PC-9 (cell line): ENCODE measurements at regions not wholly inside any gene's neighbourhood (a gene's known extent, or its start where the extent isn't known, plus 50 kb on each side); places are given as distances from the start of the nearest gene placed in this dataset.
A peak's percentile ranks its signal among the peaks of the same experiment; 100 is the strongest.

ENCODE experiments used
- BruUV-seq: library from RNA; stranded (reverse); fragments of 400-500 nt; replicated peaks from 2 replicates; lab custom pipeline; 2021; lab: Mats Ljungman, UMichigan
- CTCF ChIA-PET: fragments of 300-600 bp; sonication (Branson Sonifier 250); formaldehyde crosslinking; loops from one replicate; lab custom pipeline; 2022; ENCODE audit warnings: antibody characterized with exemption; lab: Charles Lee
- POLR2A ChIA-PET: fragments of 300-600 bp; sonication (Branson Sonifier 250); formaldehyde crosslinking; loops from one replicate; lab custom pipeline; 2022; ENCODE audit warnings: antibody characterized with exemption; ENCODE audit not compliant: unreplicated experiment; lab: Charles Lee
- DNase-seq, 2 experiments: peaks; one replicate each; pipeline versions ENCODE4 v3.0.0 to v3.0.0-alpha.2; 2015 to 2022; ENCODE audit warnings: mixed read lengths in 1 of 2
- H2AFZ ChIP-seq: fragments of 200-600 bp; sonication (generic); 2 replicates; pipeline ENCODE4 v1.8.1; 2017; ENCODE audit warnings: antibody characterized with exemption
- H3F3A ChIP-seq: fragments of 200-600 bp; sonication (generic); 2 replicates; pipeline ENCODE4 v1.8.1; 2017; ENCODE audit warnings: antibody characterized with exemption, mild to moderate bottlenecking, low read depth; ENCODE audit not compliant: insufficient read depth
- H3K27ac ChIP-seq: fragments of 200-600 bp; sonication (generic); 2 replicates; pipeline ENCODE4 v1.6.1; 2016; ENCODE audit warnings: mixed run types
- H3K27me3 ChIP-seq: fragments of 200-600 bp; sonication (generic); 2 replicates; pipeline ENCODE4 v1.6.1; 2016; ENCODE audit warnings: low read depth, mixed run types; ENCODE audit not compliant: insufficient read depth
- H3K36me3 ChIP-seq: fragments of 200-600 bp; sonication (generic); 2 replicates; pipeline ENCODE4 v1.6.1; 2016; ENCODE audit warnings: low read depth, mixed run types
- H3K4me1 ChIP-seq: fragments of 200-600 bp; sonication (generic); replicated peaks from 2 replicates; pipeline ENCODE4 v1.6.1; 2016; ENCODE audit warnings: mixed run types; ENCODE audit not compliant: insufficient read depth
- H3K4me2 ChIP-seq: fragments of 200-600 bp; sonication (generic); 2 replicates; pipeline ENCODE4 v1.6.1; 2017; ENCODE audit warnings: mixed run types
- H3K4me3 ChIP-seq: fragments of 200-600 bp; sonication (generic); 2 replicates; pipeline ENCODE4 v1.6.1; 2016; ENCODE audit warnings: mixed run types
- H3K79me2 ChIP-seq: fragments of 200-600 bp; sonication (generic); 2 replicates; pipeline ENCODE4 v1.6.1; 2017; ENCODE audit warnings: low read depth, mixed run types
- H3K9me2 ChIP-seq: fragments of 200-600 bp; sonication (generic); 2 replicates; pipeline ENCODE4 v1.8.1; 2017; ENCODE audit warnings: mild to moderate bottlenecking; ENCODE audit not compliant: insufficient read depth
- H3K9me3 ChIP-seq: fragments of 200-600 bp; sonication (generic); 2 replicates; pipeline ENCODE4 v1.8.1; 2016; ENCODE audit warnings: low read depth; ENCODE audit not compliant: insufficient read depth
- H4K20me1 ChIP-seq: fragments of 200-600 bp; sonication (generic); 2 replicates; pipeline ENCODE4 v1.8.1; 2017; ENCODE audit not compliant: insufficient read depth
- CTCF ChIP-seq: fragments of 200-600 bp; sonication (generic); conservative IDR thresholded peaks from 2 replicates; pipeline ENCODE4 v1.6.1; 2017; ENCODE audit warnings: mixed run types, antibody characterized with exemption, mild to moderate bottlenecking, moderate library complexity
- EZH2 ChIP-seq: fragments of 200-600 bp; sonication (generic); IDR thresholded peaks from 2 replicates; pipeline ENCODE4 v1.8.0; 2017; ENCODE audit warnings: antibody characterized with exemption, low read depth
- intact Hi-C: fragments of 100-400 bp; cut with micrococcal nuclease; formaldehyde crosslinking; loops from one replicate; pipeline ENCODE4 v1.10.0; 2022; ENCODE audit not compliant: unreplicated experiment

GRCh38 chr3:99568663-99569335 lies 69.6 kb upstream of the COL8A1 start:
- DNase-seq = no peak
- no peaks in the 10 kb centered on the region for H3F3A ChIP-seq
- CTCF ChIA-PET = no interaction called here
- intact Hi-C loops = no loop called here
- H3K4me2 ChIP-seq = no peak overlapping the region
- POLR2A ChIA-PET = no interaction called here
- BruUV-seq = no TSS peak
- TF ChIP-seq EZH2 = no peak
- no peak for TF ChIP-seq CTCF
- H3K79me2 ChIP-seq = no peaks in the 10 kb centered on the region
- H4K20me1 ChIP-seq = no peaks in the 10 kb centered on the region
- no peaks in the 10 kb centered on the region for H3K36me3 ChIP-seq
- no peaks in the 10 kb centered on the region for H3K9me3 ChIP-seq
- H2AFZ ChIP-seq = no peak overlapping the region
- no peak overlapping the region for H3K4me3 ChIP-seq
- no peaks in the 10 kb centered on the region for H3K9me2 ChIP-seq
- no peaks in the 10 kb centered on the region for H3K27me3 ChIP-seq
- H3K27ac ChIP-seq = no peak overlapping the region
- no peaks in the 10 kb centered on the region for H3K4me1 ChIP-seq

DNA sequence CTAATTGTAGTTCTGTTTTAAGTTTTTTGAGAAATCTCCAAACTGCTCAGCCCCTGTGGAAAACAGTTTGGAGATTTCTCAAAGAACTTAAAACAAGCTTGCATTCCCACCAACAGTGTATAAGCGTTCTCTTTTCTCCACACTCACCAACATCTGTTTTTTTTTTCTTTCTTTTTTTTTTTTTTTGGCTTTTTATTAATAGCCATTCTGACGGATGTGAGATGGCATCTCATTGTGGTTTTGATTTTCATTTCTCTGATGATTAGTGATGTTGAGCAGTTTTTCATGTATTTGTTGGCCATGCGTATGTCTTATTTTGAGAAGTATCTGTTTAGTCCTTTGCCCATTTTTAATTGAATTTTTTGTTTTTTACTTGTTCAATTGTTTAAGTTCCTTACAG lies 73.1 kb upstream of the COL8A1 start:
- DNase-seq = no peak
- H3K27ac ChIP-seq = no peak overlapping the region
- no peaks in the 10 kb centered on the region for H3K4me1 ChIP-seq
- intact Hi-C loops = no loop called here
- no peaks in the 10 kb centered on the region for H4K20me1 ChIP-seq
- no TSS peak for BruUV-seq
- no peaks in the 10 kb centered on the region for H3K79me2 ChIP-seq
- H3K27me3 ChIP-seq = no peaks in the 10 kb centered on the region
- H3F3A ChIP-seq = no peaks in the 10 kb centered on the region
- H3K9me3 ChIP-seq = no peaks in the 10 kb centered on the region
- TF ChIP-seq CTCF = no peak
- no peak for TF ChIP-seq EZH2
- H2AFZ ChIP-seq = no peak overlapping the region
- H3K36me3 ChIP-seq = no peaks in the 10 kb centered on the region
- ChIA-PET POLR2A (no interaction called here), CTCF (interaction anchor here (0.6 kb wide), 1 partner anchor 180 kb away, joined by 3 read pairs; no protein-coding TSS in a partner anchor)
- no peak overlapping the region for H3K4me2 ChIP-seq
- peaks cover 4% of the 10 kb centered on the region; the same call in 1 of the 2 replicates for H3K9me2 ChIP-seq
- H3K4me3 ChIP-seq = no peak overlapping the region

- DNase-seq = peak in 1 of 2 experiments; percentile 42
- no peak overlapping the region for H2AFZ ChIP-seq
- no peaks in the 10 kb centered on the region for H3K36me3 ChIP-seq
- CTCF ChIA-PET = interaction anchor here (0.6 kb wide), 1 partner anchor 196 kb away, joined by 4 read pairs; no protein-coding TSS in a partner anchor
- no TSS peak for BruUV-seq
- intact Hi-C loops = loop anchor here (5.0 kb wide), 1 partner anchor 74 kb away; the partner anchor contains the start of gene COL8A1
- H3K9me3 ChIP-seq = no peaks in the 10 kb centered on the region
- no peaks in the 10 kb centered on the region for H4K20me1 ChIP-seq
- POLR2A ChIA-PET = no interaction called here
- peaks cover 4% of the 10 kb centered on the region; the same call in 1 of the 2 replicates for H3K9me2 ChIP-seq
- H3F3A ChIP-seq = no peaks in the 10 kb centered on the region
- H3K4me1 ChIP-seq = no peaks in the 10 kb centered on the region
- H3K4me3 ChIP-seq = no peak overlapping the region
- H3K27me3 ChIP-seq = no peaks in the 10 kb centered on the region
- no peak overlapping the region for H3K4me2 ChIP-seq
- TF ChIP-seq CTCF (no peak), EZH2 (no peak)
- H3K27ac ChIP-seq = no peak overlapping the region
- H3K79me2 ChIP-seq = no peaks in the 10 kb centered on the region
Observed at GRCh38 chr3:99562990-99563607, 75.3 kb upstream of the COL8A1 start.
